WTC11 (cell line): ENCODE measurements at regions not wholly inside any gene's neighbourhood (a gene's known extent, or its start where the extent isn't known, plus 50 kb on each side); places are given as distances from the start of the nearest gene placed in this dataset.

Source experiments
- ATAC-seq: fragments of 200-7000 bp; cut with Tn5 transposase; 2 replicates; pipeline ENCODE4 v1.10.0; 2021; ENCODE audit warnings: mild to moderate bottlenecking, moderate library complexity
- CTCF ChIA-PET: fragments of 300-600 bp; sonication (Branson Sonifier 250); formaldehyde crosslinking; loops from one replicate; lab custom pipeline; 2021; ENCODE audit warnings: antibody characterized with exemption; lab: Charles Lee
- POLR2A ChIA-PET: fragments of 350-600 bp; sonication (Branson Sonifier 250); formaldehyde crosslinking; loops from one replicate; lab custom pipeline; 2021; ENCODE audit warnings: antibody characterized with exemption; lab: Charles Lee
- DNase-seq: peaks from one replicate; pipeline ENCODE4 v3.0.0; 2021; ENCODE audit warnings: low spot score
- H3K27ac Mint-ChIP-seq: 2 replicates; pipeline ENCODE4 v1.8.0; 2021; ENCODE audit warnings: mixed read lengths
- H3K27me3 Mint-ChIP-seq: 2 replicates; pipeline ENCODE4 v1.8.0; 2021; ENCODE audit warnings: low read depth, mild to moderate bottlenecking, moderate library complexity, mixed read lengths
- H3K36me3 Mint-ChIP-seq: 2 replicates; pipeline ENCODE4 v1.8.0; 2021; ENCODE audit warnings: mixed read lengths
- H3K4me1 Mint-ChIP-seq: 2 replicates; pipeline ENCODE4 v1.8.0; 2022; ENCODE audit warnings: mixed read lengths
- H3K4me3 Mint-ChIP-seq: 2 replicates; pipeline ENCODE4 v1.8.0; 2021; ENCODE audit warnings: mild to moderate bottlenecking, moderate library complexity, mixed read lengths
- H3K9me3 Mint-ChIP-seq: 2 replicates; pipeline ENCODE4 v1.8.0; 2021; ENCODE audit warnings: mixed read lengths
- ESRRA ChIP-seq: sonication (generic); formaldehyde crosslinking; IDR thresholded peaks from 2 replicates; pipeline ENCODE4 v1.8.1; 2022; ENCODE audit warnings: mild to moderate bottlenecking, missing genetic modification reagents, borderline replicate concordance
- GABPB1 ChIP-seq: sonication (generic); formaldehyde crosslinking; IDR thresholded peaks from 2 replicates; pipeline ENCODE4 v1.8.1; 2023; ENCODE audit warnings: mild to moderate bottlenecking, missing genetic modification reagents
- IRF1 ChIP-seq: sonication (generic); formaldehyde crosslinking; IDR thresholded peaks from 2 replicates; pipeline ENCODE4 v1.8.0; 2023; ENCODE audit warnings: missing genetic modification reagents
- IRF2 ChIP-seq: sonication (generic); formaldehyde crosslinking; IDR thresholded peaks from 2 replicates; pipeline ENCODE4 v1.8.0; 2022; ENCODE audit warnings: low read depth, missing genetic modification reagents, borderline replicate concordance
- MYBL2 ChIP-seq: sonication (generic); formaldehyde crosslinking; IDR thresholded peaks from 2 replicates; pipeline ENCODE4 v1.8.1; 2023; ENCODE audit warnings: mild to moderate bottlenecking, moderate library complexity, missing genetic modification reagents
- NFE2L1 ChIP-seq: sonication (generic); formaldehyde crosslinking; IDR thresholded peaks from 2 replicates; pipeline ENCODE4 v1.8.1; 2023; ENCODE audit warnings: missing genetic modification reagents
- NFYB ChIP-seq: sonication (generic); formaldehyde crosslinking; conservative IDR thresholded peaks from 2 replicates; pipeline ENCODE4 v1.8.0; 2022; ENCODE audit warnings: low read depth, missing genetic modification reagents
- NR1H2 ChIP-seq: sonication (generic); formaldehyde crosslinking; IDR thresholded peaks from 2 replicates; pipeline ENCODE4 v1.9.0; 2021; ENCODE audit warnings: mild to moderate bottlenecking, moderate library complexity, missing genetic modification reagents
- NR2C2 ChIP-seq: sonication (generic); formaldehyde crosslinking; IDR thresholded peaks from 2 replicates; pipeline ENCODE4 v1.8.0; 2022; ENCODE audit warnings: mild to moderate bottlenecking, missing genetic modification reagents
- PRRX2 ChIP-seq: fragments of 250-450 bp; sonication (Bioruptor Pico); IDR thresholded peaks from 2 replicates; pipeline ENCODE4 v1.8.0; 2021; ENCODE audit warnings: mild to moderate bottlenecking
- RELA ChIP-seq: sonication (generic); formaldehyde crosslinking; IDR thresholded peaks from 2 replicates; pipeline ENCODE4 v1.8.1; 2022; ENCODE audit warnings: missing genetic modification reagents, mild to moderate bottlenecking, borderline replicate concordance
- SOX15 ChIP-seq: fragments of 250-450 bp; sonication (Bioruptor Pico); IDR thresholded peaks from 2 replicates; pipeline ENCODE4 v1.9.0; 2021; ENCODE audit warnings: mild to moderate bottlenecking
- TEAD4 ChIP-seq: sonication (generic); formaldehyde crosslinking; IDR thresholded peaks from 2 replicates; pipeline ENCODE4 v1.8.0; 2022; ENCODE audit warnings: mild to moderate bottlenecking, missing genetic modification reagents
- USF1 ChIP-seq: sonication (generic); formaldehyde crosslinking; IDR thresholded peaks from 2 replicates; pipeline ENCODE4 v1.8.0; 2022; ENCODE audit warnings: mild to moderate bottlenecking, missing genetic modification reagents
- ZBTB21 ChIP-seq: sonication (generic); formaldehyde crosslinking; IDR thresholded peaks from 2 replicates; pipeline ENCODE4 v1.8.1; 2023; ENCODE audit warnings: mild to moderate bottlenecking, missing genetic modification reagents, borderline replicate concordance
- ZNF138 ChIP-seq: sonication (generic); formaldehyde crosslinking; conservative IDR thresholded peaks from 2 replicates; pipeline ENCODE4 v1.8.1; 2022; ENCODE audit warnings: mild to moderate bottlenecking, moderate library complexity, missing genetic modification reagents
- ZNF396 ChIP-seq: fragments of 250-450 bp; sonication (Bioruptor Pico); IDR thresholded peaks from 2 replicates; pipeline ENCODE4 v1.8.0; 2021; ENCODE audit warnings: mild to moderate bottlenecking, moderate library complexity, borderline replicate concordance
- ZNF425 ChIP-seq: fragments of 250-450 bp; sonication (Bioruptor Pico); conservative IDR thresholded peaks from 2 replicates; pipeline ENCODE4 v1.9.0; 2021; ENCODE audit warnings: mild to moderate bottlenecking
- TF ChIP-seq, protein P1 (sequence below): sonication (generic); formaldehyde crosslinking; IDR thresholded peaks from 2 replicates; pipeline ENCODE4 v1.8.1; 2023; ENCODE audit warnings: mild to moderate bottlenecking, missing genetic modification reagents
- TF ChIP-seq, protein P2 (sequence below): sonication (generic); formaldehyde crosslinking; conservative IDR thresholded peaks from 2 replicates; pipeline ENCODE4 v1.8.1; 2022; ENCODE audit warnings: mild to moderate bottlenecking, missing genetic modification reagents
- TF ChIP-seq, protein P3 (sequence below): sonication (generic); formaldehyde crosslinking; IDR thresholded peaks from 2 replicates; pipeline ENCODE4 v1.8.1; 2022; ENCODE audit warnings: mild to moderate bottlenecking, missing genetic modification reagents, moderate library complexity, borderline replicate concordance
- TF ChIP-seq, protein P4 (sequence below): sonication (generic); formaldehyde crosslinking; IDR thresholded peaks from 2 replicates; pipeline ENCODE4 v1.8.0; 2022; ENCODE audit warnings: mild to moderate bottlenecking, missing genetic modification reagents
- TF ChIP-seq, protein P5 (sequence below): fragments of 250-450 bp; sonication (Bioruptor Pico); IDR thresholded peaks from 2 replicates; pipeline ENCODE4 v1.9.0; 2021; ENCODE audit warnings: moderate library complexity, mild to moderate bottlenecking, inconsistent platforms, borderline replicate concordance

GRCh38 chr13:106329941-106330340, 205.5 kb downstream of the EFNB2 start (continued):
- TF ChIP-seq ESRRA (no peak), GABPB1 (CRISPR knock-in tag) (no peak), MYBL2 (no peak), NFE2L1 (CRISPR knock-in tag) (no peak), NFYB (no peak), TEAD4 (CRISPR knock-in tag) (no peak)

DNA sequence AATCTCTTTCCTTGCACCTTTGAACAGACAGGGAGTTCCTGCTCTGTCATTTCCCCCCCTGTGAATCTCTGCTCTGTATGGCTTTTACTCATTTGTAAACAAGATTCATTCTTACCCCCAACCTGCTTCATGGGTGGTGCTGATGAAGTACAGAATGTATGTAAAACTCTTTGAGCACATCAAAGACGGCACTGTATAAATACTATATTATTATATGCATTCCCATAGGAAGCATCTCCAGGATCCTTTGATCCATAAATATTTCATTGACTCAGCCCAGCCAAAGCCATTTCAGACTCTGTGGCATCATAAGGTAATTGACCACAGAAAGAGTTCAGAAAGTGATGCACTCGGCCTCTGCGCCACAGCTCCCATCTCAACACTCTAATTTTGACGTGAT, 208.7 kb downstream of the EFNB2 start:
- DNase-seq (no peak), ATAC-seq (no peak)
- Mint-ChIP-seq H3K27me3 (peaks cover 18% of the 10 kb centered on the region), H3K27ac (no peak overlapping the region), H3K9me3 (peaks cover 39% of the 10 kb centered on the region), H3K36me3 (peaks cover 33% of the 10 kb centered on the region), H3K4me1 (peaks cover 15% of the 10 kb centered on the region), H3K4me3 (no peak overlapping the region)
- ChIA-PET POLR2A (no interaction called here), CTCF (no interaction called here)
- TF ChIP-seq IRF1 (CRISPR knock-in tag) (no peak), PRRX2 (CRISPR knock-in tag) (no peak), NR2C2 (CRISPR knock-in tag) (no peak), ZBTB21 (CRISPR knock-in tag) (no peak), NR1H2 (CRISPR knock-in tag) (no peak), ZNF396 (no peak), SOX15 (CRISPR knock-in tag) (no peak), MYBL2 (no peak)
- TF ChIP-seq, protein P1, sequence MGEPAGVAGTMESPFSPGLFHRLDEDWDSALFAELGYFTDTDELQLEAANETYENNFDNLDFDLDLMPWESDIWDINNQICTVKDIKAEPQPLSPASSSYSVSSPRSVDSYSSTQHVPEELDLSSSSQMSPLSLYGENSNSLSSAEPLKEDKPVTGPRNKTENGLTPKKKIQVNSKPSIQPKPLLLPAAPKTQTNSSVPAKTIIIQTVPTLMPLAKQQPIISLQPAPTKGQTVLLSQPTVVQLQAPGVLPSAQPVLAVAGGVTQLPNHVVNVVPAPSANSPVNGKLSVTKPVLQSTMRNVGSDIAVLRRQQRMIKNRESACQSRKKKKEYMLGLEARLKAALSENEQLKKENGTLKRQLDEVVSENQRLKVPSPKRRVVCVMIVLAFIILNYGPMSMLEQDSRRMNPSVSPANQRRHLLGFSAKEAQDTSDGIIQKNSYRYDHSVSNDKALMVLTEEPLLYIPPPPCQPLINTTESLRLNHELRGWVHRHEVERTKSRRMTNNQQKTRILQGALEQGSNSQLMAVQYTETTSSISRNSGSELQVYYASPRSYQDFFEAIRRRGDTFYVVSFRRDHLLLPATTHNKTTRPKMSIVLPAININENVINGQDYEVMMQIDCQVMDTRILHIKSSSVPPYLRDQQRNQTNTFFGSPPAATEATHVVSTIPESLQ (CRISPR knock-in tag), result no peak
- TF ChIP-seq, protein P2, sequence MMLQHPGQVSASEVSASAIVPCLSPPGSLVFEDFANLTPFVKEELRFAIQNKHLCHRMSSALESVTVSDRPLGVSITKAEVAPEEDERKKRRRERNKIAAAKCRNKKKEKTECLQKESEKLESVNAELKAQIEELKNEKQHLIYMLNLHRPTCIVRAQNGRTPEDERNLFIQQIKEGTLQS, result no peak
- TF ChIP-seq, protein P3, sequence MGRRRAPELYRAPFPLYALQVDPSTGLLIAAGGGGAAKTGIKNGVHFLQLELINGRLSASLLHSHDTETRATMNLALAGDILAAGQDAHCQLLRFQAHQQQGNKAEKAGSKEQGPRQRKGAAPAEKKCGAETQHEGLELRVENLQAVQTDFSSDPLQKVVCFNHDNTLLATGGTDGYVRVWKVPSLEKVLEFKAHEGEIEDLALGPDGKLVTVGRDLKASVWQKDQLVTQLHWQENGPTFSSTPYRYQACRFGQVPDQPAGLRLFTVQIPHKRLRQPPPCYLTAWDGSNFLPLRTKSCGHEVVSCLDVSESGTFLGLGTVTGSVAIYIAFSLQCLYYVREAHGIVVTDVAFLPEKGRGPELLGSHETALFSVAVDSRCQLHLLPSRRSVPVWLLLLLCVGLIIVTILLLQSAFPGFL (CRISPR knock-in tag), result no peak
- TF ChIP-seq, protein P4, sequence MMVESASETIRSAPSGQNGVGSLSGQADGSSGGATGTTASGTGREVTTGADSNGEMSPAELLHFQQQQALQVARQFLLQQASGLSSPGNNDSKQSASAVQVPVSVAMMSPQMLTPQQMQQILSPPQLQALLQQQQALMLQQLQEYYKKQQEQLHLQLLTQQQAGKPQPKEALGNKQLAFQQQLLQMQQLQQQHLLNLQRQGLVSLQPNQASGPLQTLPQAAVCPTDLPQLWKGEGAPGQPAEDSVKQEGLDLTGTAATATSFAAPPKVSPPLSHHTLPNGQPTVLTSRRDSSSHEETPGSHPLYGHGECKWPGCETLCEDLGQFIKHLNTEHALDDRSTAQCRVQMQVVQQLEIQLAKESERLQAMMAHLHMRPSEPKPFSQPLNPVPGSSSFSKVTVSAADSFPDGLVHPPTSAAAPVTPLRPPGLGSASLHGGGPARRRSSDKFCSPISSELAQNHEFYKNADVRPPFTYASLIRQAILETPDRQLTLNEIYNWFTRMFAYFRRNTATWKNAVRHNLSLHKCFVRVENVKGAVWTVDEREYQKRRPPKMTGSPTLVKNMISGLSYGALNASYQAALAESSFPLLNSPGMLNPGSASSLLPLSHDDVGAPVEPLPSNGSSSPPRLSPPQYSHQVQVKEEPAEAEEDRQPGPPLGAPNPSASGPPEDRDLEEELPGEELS (CRISPR knock-in tag), result no peak

GRCh38 chr13:106324444-106324843, 211.0 kb downstream of the EFNB2 start:
- POLR2A ChIA-PET, result no interaction called here
- Mint-ChIP-seq H3K9me3 (peaks cover 54% of the 10 kb centered on the region), H3K27ac (no peak overlapping the region), H3K4me3 (no peak overlapping the region), H3K36me3 (peaks cover 43% of the 10 kb centered on the region), H3K27me3 (peaks cover 16% of the 10 kb centered on the region), H3K4me1 (no peaks in the 10 kb centered on the region)
- CTCF ChIA-PET, result no interaction called here
- no peak for DNase-seq
- ATAC-seq, result no peak
- TF ChIP-seq RELA (no peak), TEAD4 (CRISPR knock-in tag) (no peak), SOX15 (CRISPR knock-in tag) (no peak), IRF2 (no peak), ZNF425 (CRISPR knock-in tag) (no peak), USF1 (CRISPR knock-in tag) (no peak), NFYB (no peak), ZNF138 (no peak)
- TF ChIP-seq, protein P1 (CRISPR knock-in tag), result no peak
- TF ChIP-seq, protein P5, sequence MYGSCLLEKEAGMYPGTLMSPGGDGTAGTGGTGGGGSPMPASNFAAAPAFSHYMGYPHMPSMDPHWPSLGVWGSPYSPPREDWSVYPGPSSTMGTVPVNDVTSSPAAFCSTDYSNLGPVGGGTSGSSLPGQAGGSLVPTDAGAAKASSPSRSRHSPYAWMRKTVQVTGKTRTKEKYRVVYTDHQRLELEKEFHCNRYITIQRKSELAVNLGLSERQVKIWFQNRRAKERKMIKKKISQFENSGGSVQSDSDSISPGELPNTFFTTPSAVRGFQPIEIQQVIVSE (CRISPR knock-in tag), result no peak
